Type B pancreatic cell (in vitro differentiated cells): ENCODE measurements at regions not wholly inside any gene's neighbourhood (a gene's known extent, or its start where the extent isn't known, plus 50 kb on each side); places are given as distances from the start of the nearest gene placed in this dataset.
"Not testable (repeated sequence)": the region's sequence is repeated elsewhere in the genome, so short reads cannot be mapped to it uniquely, and the experiment has no call there.

Experiments used
- DNase-seq: peaks from one replicate; pipeline ENCODE4 v3.0.0; 2021; ENCODE audit warnings: mixed read lengths; ENCODE audit not compliant: unreplicated experiment; ENCODE audit errors: extremely low spot score
- H3K27ac Mint-ChIP-seq: 2 replicates; pipeline ENCODE4 v1.8.0; 2021; ENCODE audit warnings: mild to moderate bottlenecking, mixed read lengths
- H3K27me3 Mint-ChIP-seq: 2 replicates; pipeline ENCODE4 v1.8.0; 2021; ENCODE audit warnings: mixed read lengths
- H3K36me3 Mint-ChIP-seq: 2 replicates; pipeline ENCODE4 v1.8.0; 2021; ENCODE audit warnings: mixed read lengths
- H3K4me1 Mint-ChIP-seq: one replicate; pipeline ENCODE4 v1.8.0; 2021; ENCODE audit warnings: mixed read lengths; ENCODE audit not compliant: unreplicated experiment
- H3K4me3 Mint-ChIP-seq: 2 replicates; pipeline ENCODE4 v1.8.0; 2021; ENCODE audit warnings: mild to moderate bottlenecking, mixed read lengths
- H3K9me3 Mint-ChIP-seq: 2 replicates; pipeline ENCODE4 v1.8.0; 2021; ENCODE audit warnings: mixed read lengths
- CTCF ChIP-seq: fragments of 200-600 bp; sonication (generic); conservative IDR thresholded peaks from 2 replicates; pipeline ENCODE4 v1.5.0; 2021; ENCODE audit warnings: antibody characterized with exemption, mild to moderate bottlenecking

DNA sequence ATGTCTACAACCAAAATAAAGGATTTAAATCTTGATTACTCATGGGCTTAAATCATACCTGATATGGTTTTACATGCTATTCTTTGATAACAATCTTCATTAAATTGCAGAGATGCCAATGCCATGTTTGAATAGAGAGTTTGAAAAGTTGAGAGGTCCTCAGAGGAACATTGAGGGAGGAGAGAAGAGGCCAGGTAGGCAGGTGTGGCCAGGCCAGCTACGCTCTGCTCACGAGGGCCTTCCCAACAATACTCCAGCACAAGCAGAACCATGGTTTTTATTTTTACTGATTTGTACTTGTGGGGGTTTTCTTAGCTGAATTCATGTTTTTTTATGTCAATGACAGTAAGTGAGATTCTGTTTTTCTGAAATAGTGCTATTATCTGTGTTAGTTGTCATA lies 158.1 kb upstream of the RFC3 start:
- Mint-ChIP-seq H3K9me3 (peaks cover 5% of the 10 kb centered on the region), H3K27me3 (no peaks in the 10 kb centered on the region), H3K27ac (no peak overlapping the region), H3K4me1 (no peaks in the 10 kb centered on the region), H3K4me3 (no peak overlapping the region), H3K36me3 (no peaks in the 10 kb centered on the region)
- no peak for DNase-seq
- TF ChIP-seq CTCF = no peak

- Mint-ChIP-seq H3K36me3 (no peaks in the 10 kb centered on the region), H3K27me3 (no peaks in the 10 kb centered on the region), H3K4me3 (no peak overlapping the region), H3K4me1 (no peaks in the 10 kb centered on the region), H3K9me3 (peaks cover 5% of the 10 kb centered on the region), H3K27ac (no peak overlapping the region)
- TF ChIP-seq CTCF = no peak
- no peak for DNase-seq
Observed at GRCh38 chr13:33662392-33662791, 155.6 kb upstream of the RFC3 start.

DNA sequence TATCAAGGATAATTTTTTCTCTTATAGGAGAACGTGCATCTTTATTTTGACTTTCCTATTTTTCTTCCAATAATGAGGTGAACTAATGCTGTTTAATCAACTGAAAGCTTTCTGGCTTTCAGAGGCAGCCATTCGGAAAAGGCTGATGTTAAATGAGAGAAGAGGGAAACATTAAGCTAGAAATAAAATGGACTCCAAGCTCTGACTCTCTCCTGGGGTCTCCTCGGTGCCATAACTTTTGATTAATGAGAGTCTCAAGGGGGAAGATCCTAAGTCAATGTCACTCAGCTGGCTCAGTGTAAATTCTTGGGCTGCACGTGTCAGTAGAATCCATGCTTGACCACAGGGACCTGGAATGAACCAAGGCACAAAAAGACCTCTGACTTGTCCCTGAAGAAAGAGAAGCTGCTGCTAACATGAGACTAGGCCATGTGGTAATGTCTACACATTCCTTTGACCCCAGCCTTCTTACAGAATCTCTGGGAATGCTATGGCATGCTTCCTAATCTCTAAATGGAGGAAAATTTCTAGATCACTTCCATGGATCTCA lies 152.2 kb upstream of the RFC3 start:
- Mint-ChIP-seq H3K27me3 (no peaks in the 10 kb centered on the region), H3K36me3 (no peaks in the 10 kb centered on the region), H3K4me1 (no peaks in the 10 kb centered on the region), H3K9me3 (peaks cover 5% of the 10 kb centered on the region), H3K27ac (no peak overlapping the region), H3K4me3 (no peak overlapping the region)
- no peak for TF ChIP-seq CTCF
- DNase-seq = no peak

DNA sequence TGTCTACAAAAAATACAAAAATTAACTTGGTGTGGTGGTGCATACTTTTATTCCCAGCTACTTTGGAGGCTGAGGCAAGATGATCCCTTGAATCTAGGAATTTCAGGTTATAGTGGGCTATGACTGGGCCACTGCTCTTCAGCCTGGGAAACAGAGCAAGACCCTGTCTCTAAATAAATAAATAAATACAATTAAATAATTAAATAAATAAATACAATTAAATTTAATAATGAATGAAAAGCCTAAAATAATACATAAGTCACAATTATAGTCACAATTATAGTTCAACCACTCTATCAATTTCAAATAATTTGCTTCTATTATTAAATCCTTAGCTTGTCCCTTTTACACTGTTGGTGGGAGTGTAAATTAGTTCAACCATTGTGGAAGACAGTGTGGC lies 146.4 kb upstream of the RFC3 start:
- H3K36me3 Mint-ChIP-seq = no peaks in the 10 kb centered on the region
- no peaks in the 10 kb centered on the region for H3K27me3 Mint-ChIP-seq
- H3K4me1 Mint-ChIP-seq = peaks cover 12% of the 10 kb centered on the region
- H3K4me3 Mint-ChIP-seq = no peak overlapping the region
- DNase-seq = no peak
- no peak for TF ChIP-seq CTCF
- H3K27ac Mint-ChIP-seq = no peak overlapping the region
- H3K9me3 Mint-ChIP-seq = no peaks in the 10 kb centered on the region

- H3K27me3 Mint-ChIP-seq, H3K27ac Mint-ChIP-seq, H3K9me3 Mint-ChIP-seq, H3K4me3 Mint-ChIP-seq, H3K36me3 Mint-ChIP-seq, DNase-seq: not testable (repeated sequence)
- peaks cover 16% of the 10 kb centered on the region for H3K4me1 Mint-ChIP-seq
Observed at GRCh38 chr13:33672022-33672421, 145.9 kb upstream of the RFC3 start.

- Mint-ChIP-seq H3K4me1 (peaks cover 21% of the 10 kb centered on the region), H3K27me3 (no peaks in the 10 kb centered on the region), H3K36me3 (no peaks in the 10 kb centered on the region), H3K27ac (peak overlapping the region; percentile 36), H3K9me3 (peaks cover 5% of the 10 kb centered on the region), H3K4me3 (peak overlapping the region; percentile 79)
- DNase-seq = no peak
- TF ChIP-seq CTCF = no peak
Observed at GRCh38 chr13:33676045-33676989, 141.6 kb upstream of the RFC3 start.
